Muscle of leg (tissue), 3 donors: ENCODE measurements at regions not wholly inside any gene's neighbourhood (a gene's known extent, or its start where the extent isn't known, plus 50 kb on each side); places are given as distances from the start of the nearest gene placed in this dataset.
A peak's percentile ranks its signal among the peaks of the same experiment; 100 is the strongest.
"Not testable (repeated sequence)": the region's sequence is repeated elsewhere in the genome, so short reads cannot be mapped to it uniquely, and the experiment has no call there.

Experiments used
- DNase-seq: peaks from one replicate; pipeline ENCODE4 v3.0.0; 2013
- H3K27ac ChIP-seq: one replicate; pipeline ENCODE4 v1.5.1; 2013; ENCODE audit warnings: mild to moderate bottlenecking, low read length, control low read depth
- H3K27me3 ChIP-seq: one replicate; pipeline ENCODE4 v1.6.1; 2013; ENCODE audit warnings: low read length; ENCODE audit not compliant: control insufficient read depth, insufficient read depth
- H3K36me3 ChIP-seq: one replicate; pipeline ENCODE4 v1.6.1; 2013; ENCODE audit warnings: low read length; ENCODE audit not compliant: control insufficient read depth, insufficient read depth
- H3K4me1 ChIP-seq: one replicate; pipeline ENCODE4 v1.6.1; 2013; ENCODE audit warnings: low read length; ENCODE audit not compliant: control insufficient read depth, insufficient read depth
- H3K4me3 ChIP-seq: one replicate; pipeline ENCODE4 v1.5.1; 2013; ENCODE audit warnings: low read length, control low read depth
- H3K9me3 ChIP-seq: replicated peaks from 2 replicates; pipeline ENCODE4 v1.6.1; 2013; ENCODE audit warnings: low read depth, low read length; ENCODE audit not compliant: control insufficient read depth
- WGBS: methylation state at CpG from one replicate; pipeline ENCODE4 v1.1.5; 2013; ENCODE audit warnings: missing lambda C conversion rate; ENCODE audit not compliant: insufficient coverage; 5-methylcytosine and 5-hydroxymethylcytosine counted together

DNA sequence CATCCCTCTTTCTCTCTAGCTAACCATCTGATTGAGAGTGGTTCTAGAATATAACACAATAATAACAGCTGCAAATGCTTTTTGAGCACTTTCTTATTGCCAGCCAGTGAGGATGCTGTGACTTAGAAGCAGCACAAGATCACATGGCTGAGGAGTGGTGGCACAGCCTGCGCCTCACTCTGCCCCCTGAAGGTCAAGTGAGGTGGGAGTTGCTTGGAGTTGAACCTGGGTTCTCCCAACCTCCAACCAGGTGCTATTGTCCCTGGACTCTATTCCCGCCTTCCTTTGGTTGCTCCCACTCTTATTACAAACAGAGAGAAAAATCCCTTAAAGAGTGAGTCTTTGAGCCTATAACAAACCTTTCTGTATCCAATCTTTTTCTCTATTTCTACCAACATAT, 280.3 kb upstream of the PODXL start:
- no peak overlapping the region for H3K4me3 ChIP-seq
- peaks cover 7% of the 10 kb centered on the region for H3K4me1 ChIP-seq
- no peak for DNase-seq
- no peaks in the 10 kb centered on the region for H3K9me3 ChIP-seq
- 60% methylated on average over 1 of the region's 2 CpGs for WGBS
- peaks cover 4% of the 10 kb centered on the region for H3K27me3 ChIP-seq
- no peak overlapping the region for H3K27ac ChIP-seq
- H3K36me3 ChIP-seq = no peaks in the 10 kb centered on the region

DNA sequence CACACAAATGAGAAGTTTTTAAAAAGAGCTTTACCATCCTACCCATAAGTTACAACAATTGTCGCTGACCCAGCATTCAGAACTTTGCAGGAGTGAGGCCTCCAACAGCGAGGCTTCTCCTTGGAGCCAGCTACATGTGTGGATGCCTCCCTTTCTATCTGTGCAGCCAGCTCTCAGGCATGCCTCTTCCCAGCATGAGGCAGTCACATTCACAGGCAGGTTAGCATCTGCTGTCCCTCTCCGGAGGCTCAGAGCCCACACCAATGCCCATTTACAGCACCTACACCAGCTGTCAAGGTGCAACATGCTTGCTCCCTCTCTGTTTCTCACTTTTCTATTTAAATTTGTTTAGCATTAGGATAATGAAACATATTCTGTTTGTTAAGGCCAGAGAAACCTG, 278.7 kb upstream of the PODXL start:
- Histone ChIP-seq H3K4me1 (peaks cover 8% of the 10 kb centered on the region), H3K36me3 (no peaks in the 10 kb centered on the region), H3K27ac (no peak overlapping the region), H3K9me3 (no peaks in the 10 kb centered on the region), H3K27me3 (peaks cover 4% of the 10 kb centered on the region), H3K4me3 (no peak overlapping the region)
- WGBS = 85% methylated on average over 2 of the region's 3 CpGs
- DNase-seq = no peak

DNA sequence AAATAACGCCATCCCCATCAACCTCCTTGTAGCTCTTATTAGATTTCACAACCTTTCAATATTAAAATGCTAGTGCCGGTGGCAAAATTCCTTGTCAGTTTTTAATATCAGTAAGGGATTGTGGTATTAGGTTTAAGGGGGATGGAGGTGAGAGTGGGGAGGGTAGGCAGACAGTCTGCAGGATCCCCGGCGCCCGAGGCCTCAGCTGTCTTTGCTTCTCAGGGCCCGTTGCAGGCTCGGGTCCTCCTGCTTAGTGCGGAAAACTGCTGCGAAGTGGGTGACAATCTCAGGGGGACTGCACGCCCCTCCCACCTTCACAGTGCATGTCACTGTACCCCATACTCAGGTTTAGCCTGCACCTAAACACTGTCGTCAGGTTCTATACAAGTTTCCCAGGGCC, 274.3 kb upstream of the PODXL start:
- Histone ChIP-seq H3K4me3 (no peak overlapping the region), H3K27ac (no peak overlapping the region), H3K36me3 (no peaks in the 10 kb centered on the region), H3K9me3 (no peaks in the 10 kb centered on the region), H3K27me3 (peaks cover 9% of the 10 kb centered on the region), H3K4me1 (peaks cover 12% of the 10 kb centered on the region)
- WGBS = 52% methylated on average over 9 of the region's 11 CpGs
- DNase-seq = no peak

DNA sequence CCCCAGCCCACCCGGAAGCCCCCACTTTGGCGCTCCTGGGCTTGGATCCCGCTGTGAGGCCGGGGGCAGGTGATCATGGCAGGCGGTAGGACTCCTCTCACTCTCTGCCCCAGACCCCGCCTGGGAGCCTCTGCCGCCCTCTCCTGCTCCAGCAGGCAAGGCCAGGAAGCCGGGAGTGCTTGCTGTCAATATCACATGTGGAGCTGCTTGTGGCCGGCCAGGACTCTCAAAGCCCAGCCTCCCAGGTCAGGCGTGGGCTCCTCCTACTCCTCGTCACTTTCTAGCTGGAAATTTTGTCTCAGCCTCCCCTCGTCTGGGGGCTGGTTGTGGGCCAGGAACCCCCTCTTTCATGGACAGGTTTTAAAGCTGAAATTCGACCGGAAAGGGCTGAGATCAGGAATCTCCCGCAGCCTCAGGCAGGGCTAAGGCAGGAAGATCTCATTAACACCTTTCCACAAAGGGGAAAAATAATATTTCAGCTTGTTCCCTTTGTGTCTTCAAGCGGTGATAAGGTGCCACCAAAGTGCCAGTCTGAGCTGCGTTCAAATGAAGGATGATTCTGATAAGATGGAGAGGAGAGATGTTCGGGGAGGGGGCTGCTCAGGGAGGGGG, 273.6 kb upstream of the PODXL start:
- H3K27me3 ChIP-seq = peaks cover 9% of the 10 kb centered on the region
- H3K27ac ChIP-seq = no peak overlapping the region
- peaks cover 11% of the 10 kb centered on the region for H3K4me1 ChIP-seq
- H3K36me3 ChIP-seq = no peaks in the 10 kb centered on the region
- WGBS = 1% methylated on average over 12 of the region's 18 CpGs
- peak; percentile 27 for DNase-seq
- no peaks in the 10 kb centered on the region for H3K9me3 ChIP-seq
- H3K4me3 ChIP-seq = no peak overlapping the region

DNA sequence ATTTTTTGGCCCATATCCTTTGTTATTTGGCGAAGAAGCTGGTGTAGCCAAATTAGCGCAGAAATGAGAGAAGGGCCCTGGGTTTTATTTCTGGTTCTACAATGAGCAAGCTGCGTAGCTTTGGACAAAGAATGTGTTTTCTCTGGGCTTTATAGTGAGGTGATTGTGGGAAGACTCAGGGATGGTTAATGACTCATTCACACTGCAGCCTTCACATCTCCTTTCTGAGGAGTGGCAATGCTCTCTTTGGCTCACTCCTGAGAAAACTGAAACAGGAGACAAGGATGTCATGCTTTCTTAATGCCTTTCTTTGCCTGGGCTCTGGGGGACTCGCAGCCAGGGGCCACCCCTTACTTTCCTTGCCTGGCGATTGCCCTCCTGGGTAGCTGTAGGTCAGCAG, 271.0 kb upstream of the PODXL start:
- Histone ChIP-seq H3K9me3 (no peaks in the 10 kb centered on the region), H3K4me1 (peaks cover 6% of the 10 kb centered on the region), H3K4me3 (no peak overlapping the region), H3K27ac (no peak overlapping the region), H3K27me3 (peaks cover 6% of the 10 kb centered on the region), H3K36me3 (no peaks in the 10 kb centered on the region)
- WGBS = 100% methylated on average over 1 of the region's 5 CpGs
- DNase-seq = no peak

DNA sequence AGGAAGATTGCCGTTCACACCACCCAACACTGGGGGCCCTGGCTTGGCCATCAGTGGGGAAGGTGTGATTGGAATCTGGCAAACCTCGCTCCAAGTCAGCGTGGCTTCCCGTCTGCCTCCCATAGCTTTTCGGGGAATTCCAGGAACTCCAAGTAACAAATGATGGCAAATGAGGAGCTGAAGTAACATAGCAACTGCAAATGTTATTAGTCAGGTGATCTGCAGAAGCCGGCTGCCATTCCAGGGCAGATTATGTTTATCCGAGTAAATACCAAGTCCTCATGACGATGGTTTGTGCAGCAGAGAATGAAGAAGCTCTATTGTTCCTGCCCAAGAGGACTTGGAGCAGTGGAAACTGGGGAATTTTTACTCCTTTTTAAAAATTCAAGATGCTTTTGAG, 270.5 kb upstream of the PODXL start:
- peaks cover 6% of the 10 kb centered on the region for H3K27me3 ChIP-seq
- no peak overlapping the region for H3K27ac ChIP-seq
- H3K4me3 ChIP-seq = no peak overlapping the region
- peaks cover 6% of the 10 kb centered on the region for H3K4me1 ChIP-seq
- H3K9me3 ChIP-seq = no peaks in the 10 kb centered on the region
- WGBS = 28% methylated on average over 6 of the region's 8 CpGs
- no peaks in the 10 kb centered on the region for H3K36me3 ChIP-seq
- peak; percentile 24 for DNase-seq

DNA sequence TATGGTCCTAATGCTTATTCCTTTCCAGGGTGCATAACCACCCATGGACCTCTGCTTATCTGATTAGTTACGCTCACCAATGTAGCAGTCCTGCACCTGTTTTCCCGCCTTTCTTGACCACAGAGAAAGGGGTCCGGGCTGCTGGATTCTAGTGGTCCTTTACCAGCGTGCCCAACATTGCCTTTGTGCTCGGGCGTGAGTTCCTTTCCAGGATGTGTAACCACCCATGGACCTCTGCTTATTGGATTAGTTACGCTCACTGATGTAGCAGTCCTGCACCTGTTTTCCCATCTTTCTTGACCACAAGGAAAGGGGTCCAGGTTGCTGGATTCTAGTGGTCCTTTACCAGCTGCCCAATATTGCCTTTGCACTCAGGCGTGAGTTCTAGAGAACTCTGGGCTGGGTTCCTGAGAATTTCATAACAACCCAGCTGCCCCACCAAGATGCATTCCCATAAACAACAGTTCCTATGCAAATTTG, 267.6 kb upstream of the PODXL start:
- H3K36me3 ChIP-seq, H3K4me1 ChIP-seq, H3K27me3 ChIP-seq, H3K27ac ChIP-seq, H3K4me3 ChIP-seq, H3K9me3 ChIP-seq, DNase-seq: not testable (repeated sequence)
- WGBS = 92% methylated on average over 7 of the region's 8 CpGs

DNA sequence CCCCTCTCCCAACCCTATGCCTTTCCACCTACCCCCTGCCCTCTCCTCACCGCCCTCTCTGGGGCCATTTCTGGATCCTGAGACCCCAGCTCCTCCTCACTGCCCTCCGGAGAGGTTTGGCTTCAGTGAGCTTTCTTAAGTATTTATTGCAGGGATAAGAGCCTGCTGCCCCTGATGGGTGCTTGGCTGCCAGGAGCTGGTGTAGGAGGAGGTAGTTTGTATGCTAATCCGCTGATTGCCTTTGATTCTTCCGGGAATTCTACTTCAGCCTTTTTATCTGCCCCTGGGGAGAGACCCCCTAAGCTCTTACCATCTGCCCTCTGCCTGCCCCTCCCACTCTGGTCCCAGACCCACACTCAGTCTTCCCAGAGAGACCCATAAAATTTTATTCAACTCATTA, 263.5 kb upstream of the PODXL start:
- H3K27me3 ChIP-seq = peaks cover 3% of the 10 kb centered on the region
- no peaks in the 10 kb centered on the region for H3K9me3 ChIP-seq
- no peak for DNase-seq
- no peaks in the 10 kb centered on the region for H3K36me3 ChIP-seq
- H3K27ac ChIP-seq = no peak overlapping the region
- no CpG with 5 or more reads among the region's 4 CpGs for WGBS
- H3K4me3 ChIP-seq = no peak overlapping the region
- H3K4me1 ChIP-seq = no peaks in the 10 kb centered on the region

DNA sequence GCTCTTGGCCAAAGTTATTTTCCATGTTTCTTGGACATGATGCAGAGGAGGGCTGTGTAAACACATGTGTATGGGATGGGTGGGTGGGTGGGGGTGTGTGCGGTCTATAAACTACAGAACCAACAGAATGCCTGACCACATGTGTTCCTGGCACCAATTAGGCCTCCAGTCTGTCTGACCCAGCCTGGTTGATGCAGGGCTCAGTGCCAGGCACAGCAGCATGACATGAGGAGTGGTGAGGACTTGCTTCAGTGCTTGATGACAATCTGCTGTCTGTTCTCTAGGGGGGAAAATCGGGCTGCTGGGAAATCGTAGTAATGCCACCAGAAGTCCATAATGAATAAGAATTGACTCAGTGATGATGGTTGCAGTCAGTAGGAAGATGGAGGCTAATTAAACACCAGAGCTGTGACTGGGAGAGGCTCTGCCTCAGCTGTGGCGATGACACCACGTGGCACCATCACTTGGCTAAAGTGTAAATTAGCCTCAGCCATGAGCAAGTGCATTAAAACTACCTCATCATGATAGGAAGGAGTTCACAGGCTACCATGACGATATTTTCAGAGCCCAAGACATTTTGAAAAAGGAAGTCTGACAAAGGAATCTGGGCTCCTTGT, 260.1 kb upstream of the PODXL start:
- Histone ChIP-seq H3K9me3 (no peaks in the 10 kb centered on the region), H3K4me1 (no peaks in the 10 kb centered on the region), H3K27ac (no peak overlapping the region), H3K36me3 (no peaks in the 10 kb centered on the region), H3K4me3 (no peak overlapping the region), H3K27me3 (peaks cover 3% of the 10 kb centered on the region)
- 92% methylated on average over 4 of the region's 6 CpGs for whole genome bisulfite sequencing
- DNase-seq = no peak

DNA sequence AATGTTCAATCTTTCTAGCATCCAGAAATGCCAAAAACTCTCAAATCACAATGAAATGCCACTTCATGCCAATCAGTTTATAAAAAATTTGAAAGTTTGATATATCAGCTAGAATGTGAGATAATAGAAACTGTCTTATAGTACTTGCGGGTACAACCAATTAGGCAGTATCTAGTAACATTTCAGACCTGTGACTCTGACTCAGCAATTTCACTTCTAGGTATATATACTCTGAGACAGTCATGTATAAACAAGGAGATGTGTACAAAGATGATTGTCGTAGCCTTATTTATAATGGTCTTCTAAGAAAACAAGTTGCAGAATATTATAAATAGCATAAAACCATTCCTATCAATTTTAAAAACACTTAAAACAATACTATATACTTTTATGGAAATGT, 252.3 kb upstream of the PODXL start:
- Histone ChIP-seq H3K4me1 (no peaks in the 10 kb centered on the region), H3K27ac (no peak overlapping the region), H3K9me3 (no peaks in the 10 kb centered on the region), H3K27me3 (no peaks in the 10 kb centered on the region), H3K4me3 (no peak overlapping the region), H3K36me3 (no peaks in the 10 kb centered on the region)
- no CpG with 5 or more reads among the region's 2 CpGs for WGBS
- DNase-seq = no peak

DNA sequence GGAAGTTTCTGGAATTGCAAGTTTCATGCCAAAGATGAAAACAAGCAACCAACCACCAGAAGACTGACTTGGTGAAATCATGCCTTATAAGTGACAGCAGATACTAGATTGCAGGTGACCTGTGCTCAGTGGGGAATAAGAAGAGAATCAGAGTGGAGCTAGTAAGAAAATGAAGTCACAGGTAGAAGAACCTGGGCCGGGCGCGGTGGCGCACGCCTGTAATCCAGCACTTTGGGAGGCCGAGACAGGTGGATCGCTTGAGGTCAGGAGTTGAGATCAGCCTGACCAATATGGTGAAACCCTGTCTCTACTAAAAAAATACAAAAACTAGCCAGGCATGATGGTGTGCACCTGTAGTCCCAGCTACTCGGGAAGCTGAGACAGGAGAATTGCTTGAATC, 251.7 kb upstream of the PODXL start:
- H3K4me3 ChIP-seq, H3K27ac ChIP-seq, H3K4me1 ChIP-seq, H3K27me3 ChIP-seq, H3K36me3 ChIP-seq, DNase-seq, H3K9me3 ChIP-seq: not testable (repeated sequence)
- WGBS = 95% methylated on average over 5 of the region's 8 CpGs
